ENCODE measurements at regions not wholly inside any gene's neighbourhood (a gene's known extent, or its start where the extent isn't known, plus 50 kb on each side); places are given as distances from the start of the nearest gene placed in this dataset.

DNA sequence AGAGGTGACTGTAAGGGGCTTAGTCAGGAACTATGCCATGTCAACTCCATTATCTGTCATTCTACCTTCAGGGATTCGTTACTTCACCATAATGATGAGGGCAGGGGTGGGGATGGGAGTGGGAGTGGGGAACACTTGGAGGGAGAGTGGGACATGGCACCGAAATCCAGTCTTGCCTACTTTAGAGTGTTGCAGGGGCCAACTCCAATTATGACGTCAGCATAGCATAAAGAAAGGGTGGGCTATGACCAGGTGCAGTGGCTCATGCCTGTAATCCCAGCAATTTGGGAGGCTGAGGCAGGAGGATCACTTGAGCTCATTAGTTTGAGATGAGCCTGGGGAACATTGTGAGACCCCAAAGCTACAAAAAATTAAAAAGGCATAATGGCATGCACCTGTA, 512.2 kb downstream of the GATA3 start:
- no peak for TF ChIP-seq POLR2A (IDR thresholded peaks at IDR 0.05)
- TF ChIP-seq, protein P1, sequence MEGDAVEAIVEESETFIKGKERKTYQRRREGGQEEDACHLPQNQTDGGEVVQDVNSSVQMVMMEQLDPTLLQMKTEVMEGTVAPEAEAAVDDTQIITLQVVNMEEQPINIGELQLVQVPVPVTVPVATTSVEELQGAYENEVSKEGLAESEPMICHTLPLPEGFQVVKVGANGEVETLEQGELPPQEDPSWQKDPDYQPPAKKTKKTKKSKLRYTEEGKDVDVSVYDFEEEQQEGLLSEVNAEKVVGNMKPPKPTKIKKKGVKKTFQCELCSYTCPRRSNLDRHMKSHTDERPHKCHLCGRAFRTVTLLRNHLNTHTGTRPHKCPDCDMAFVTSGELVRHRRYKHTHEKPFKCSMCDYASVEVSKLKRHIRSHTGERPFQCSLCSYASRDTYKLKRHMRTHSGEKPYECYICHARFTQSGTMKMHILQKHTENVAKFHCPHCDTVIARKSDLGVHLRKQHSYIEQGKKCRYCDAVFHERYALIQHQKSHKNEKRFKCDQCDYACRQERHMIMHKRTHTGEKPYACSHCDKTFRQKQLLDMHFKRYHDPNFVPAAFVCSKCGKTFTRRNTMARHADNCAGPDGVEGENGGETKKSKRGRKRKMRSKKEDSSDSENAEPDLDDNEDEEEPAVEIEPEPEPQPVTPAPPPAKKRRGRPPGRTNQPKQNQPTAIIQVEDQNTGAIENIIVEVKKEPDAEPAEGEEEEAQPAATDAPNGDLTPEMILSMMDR (IDR thresholded peaks at IDR 0.05) = no peak
